Suppressor macrophage treated with lipopolysaccharide for 1 hour (primary cell): ENCODE measurements at regions not wholly inside any gene's neighbourhood (a gene's known extent, or its start where the extent isn't known, plus 50 kb on each side); places are given as distances from the start of the nearest gene placed in this dataset.

Source experiments
- DNase-seq, 3 donors: peaks; one replicate each; pipeline ENCODE4 v3.0.0-alpha.2; 2020 to 2022

DNA sequence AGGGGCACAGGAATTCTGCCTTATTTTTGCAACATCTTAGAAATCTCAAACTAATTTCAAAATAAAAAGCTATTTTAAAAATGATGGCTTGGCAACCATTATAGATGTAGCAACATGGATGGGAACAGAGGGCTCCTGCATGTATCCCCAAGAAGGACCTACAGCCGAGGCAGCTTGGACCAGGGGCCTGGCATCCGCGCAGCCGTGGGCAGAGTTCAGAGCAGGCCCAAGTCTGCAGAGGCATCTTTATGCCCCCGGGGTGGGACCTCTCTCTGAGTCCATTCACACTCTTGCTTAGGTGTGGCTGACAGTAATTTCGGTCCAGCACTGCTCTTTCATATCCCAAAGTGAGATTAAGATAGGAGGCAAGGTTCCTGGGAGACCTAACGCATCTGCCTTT, 425.8 kb upstream of the MYT1L start:
- no peak for DNase-seq

DNA sequence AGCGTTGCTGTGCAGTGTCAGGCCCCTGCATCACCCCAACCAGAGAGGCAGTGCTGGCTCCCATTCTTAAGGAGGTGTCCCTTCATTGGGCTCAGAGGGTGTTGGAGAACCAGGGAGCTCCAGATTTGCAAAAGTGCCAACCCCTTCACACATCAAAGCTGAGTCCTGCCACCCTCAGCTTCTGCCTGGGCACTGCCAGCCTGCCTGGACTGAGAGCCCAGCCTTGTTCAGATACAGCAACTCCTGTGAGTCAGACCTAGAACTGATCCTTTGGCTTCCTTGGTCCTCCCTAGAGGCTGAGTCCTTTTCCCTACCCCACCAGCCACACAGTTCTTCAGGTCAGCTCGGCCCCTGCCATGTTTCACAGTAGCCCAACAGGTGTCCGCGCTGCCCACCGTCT, 424.9 kb upstream of the MYT1L start:
- DNase-seq: no peak

DNA sequence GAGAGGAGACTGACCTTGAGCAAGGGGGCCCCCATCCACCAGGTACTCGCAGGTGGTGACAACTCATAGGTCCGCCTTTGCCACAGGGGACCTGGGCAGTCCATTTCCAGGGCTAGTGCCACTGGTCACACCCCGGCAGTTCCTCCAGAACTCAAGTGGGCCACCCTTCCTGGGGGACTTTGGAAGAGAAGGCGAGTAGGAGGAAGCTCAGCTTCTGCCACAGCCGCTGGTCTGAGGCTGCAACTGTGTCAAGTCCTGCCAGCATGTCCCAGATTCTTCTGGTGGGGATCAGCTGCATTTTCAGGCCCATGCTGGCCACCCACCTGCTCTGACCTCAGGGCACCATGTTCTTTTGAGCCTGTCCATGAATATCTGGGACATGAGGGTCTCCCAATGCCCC, 423.9 kb upstream of the MYT1L start:
- no peak for DNase-seq

DNA sequence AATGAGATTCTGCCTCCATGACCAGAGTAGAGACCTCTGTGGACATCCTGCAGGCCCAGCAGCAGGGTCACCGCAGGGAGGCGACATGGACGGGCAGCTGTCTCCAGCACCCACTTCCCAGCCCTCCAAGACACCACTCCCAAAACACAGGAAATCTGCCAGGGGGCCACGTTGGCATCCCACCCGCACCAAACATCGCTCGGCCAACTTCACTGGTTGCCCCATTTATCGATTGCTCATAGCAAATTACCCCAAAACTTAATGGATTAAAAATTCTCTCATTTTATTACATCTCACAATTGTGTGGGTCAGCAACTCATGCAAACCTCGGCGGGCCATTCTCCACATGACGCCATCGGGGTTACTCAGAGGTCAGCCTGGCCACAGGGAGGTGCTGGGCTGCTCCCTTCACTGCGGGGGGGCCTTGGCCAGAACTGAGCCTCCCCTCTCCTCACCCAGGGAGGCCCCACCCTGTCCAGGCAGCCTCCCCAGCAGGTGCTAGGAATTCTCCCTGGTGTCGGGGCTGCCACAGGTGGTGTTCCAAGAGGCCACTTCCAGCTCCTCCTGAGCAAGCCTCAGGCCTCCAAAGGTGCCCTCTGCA, 420.7 kb upstream of the MYT1L start:
- DNase-seq: no peak

DNA sequence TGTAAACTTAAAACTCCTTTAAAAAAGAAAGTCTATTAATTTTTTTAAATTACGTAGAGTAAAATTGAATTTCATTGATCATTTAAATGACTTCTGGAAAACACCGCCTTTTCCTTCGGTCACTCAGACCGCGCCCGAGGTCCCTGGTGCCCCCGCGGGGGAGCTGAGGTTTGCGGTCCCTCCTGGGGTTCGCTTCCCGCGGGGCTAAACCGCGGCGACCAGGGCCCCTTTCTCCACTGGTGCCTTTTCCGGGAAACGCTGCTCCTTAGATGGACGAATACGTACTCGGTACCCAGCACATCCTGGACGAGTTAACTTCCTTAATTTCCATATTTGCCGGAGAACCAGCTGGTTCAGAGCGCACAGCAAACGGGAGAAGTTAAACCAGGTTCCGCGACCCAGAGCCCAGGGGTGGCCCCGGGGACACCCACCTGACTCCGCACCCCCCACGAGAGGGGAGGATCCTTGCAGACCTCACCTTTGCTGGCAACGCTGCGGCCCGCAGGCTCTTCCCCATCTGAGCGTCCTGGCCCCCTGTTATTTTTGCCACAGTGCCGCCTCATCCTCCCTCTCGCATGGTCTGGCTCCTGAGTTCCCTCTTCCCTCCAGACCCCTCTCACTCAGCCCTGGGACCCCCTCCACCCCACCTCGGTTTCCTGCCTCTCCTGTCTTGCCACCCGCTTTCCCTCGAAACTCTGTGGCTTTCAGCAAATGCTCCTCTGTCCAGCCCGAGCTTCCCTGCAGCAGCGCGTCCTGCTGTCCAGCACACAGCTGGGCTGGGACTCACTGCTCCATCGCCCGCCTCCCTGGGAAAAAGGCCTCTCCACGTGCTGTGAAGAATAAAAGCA, 420.0 kb upstream of the MYT1L start:
- no peak for DNase-seq

DNA sequence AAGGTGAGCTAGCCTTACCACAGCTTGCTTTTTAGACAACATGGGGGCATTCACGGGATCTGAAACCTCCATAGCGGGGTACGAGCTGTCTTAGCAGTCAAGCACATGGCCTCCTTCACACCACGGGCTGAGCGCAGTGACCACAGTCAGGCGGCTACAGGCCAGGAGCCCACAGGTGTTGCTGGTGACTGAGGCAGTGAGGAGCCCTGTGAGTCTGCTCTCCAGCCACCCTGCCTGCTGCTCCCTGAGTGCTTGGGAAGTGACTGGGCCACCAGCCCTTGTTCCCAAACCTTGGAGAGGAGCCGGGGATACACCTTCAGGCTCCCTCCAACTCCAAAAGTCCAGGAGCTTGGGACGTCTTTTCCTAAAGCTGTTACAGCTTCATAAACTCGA, 418.1 kb upstream of the MYT1L start:
- no peak for DNase-seq

DNA sequence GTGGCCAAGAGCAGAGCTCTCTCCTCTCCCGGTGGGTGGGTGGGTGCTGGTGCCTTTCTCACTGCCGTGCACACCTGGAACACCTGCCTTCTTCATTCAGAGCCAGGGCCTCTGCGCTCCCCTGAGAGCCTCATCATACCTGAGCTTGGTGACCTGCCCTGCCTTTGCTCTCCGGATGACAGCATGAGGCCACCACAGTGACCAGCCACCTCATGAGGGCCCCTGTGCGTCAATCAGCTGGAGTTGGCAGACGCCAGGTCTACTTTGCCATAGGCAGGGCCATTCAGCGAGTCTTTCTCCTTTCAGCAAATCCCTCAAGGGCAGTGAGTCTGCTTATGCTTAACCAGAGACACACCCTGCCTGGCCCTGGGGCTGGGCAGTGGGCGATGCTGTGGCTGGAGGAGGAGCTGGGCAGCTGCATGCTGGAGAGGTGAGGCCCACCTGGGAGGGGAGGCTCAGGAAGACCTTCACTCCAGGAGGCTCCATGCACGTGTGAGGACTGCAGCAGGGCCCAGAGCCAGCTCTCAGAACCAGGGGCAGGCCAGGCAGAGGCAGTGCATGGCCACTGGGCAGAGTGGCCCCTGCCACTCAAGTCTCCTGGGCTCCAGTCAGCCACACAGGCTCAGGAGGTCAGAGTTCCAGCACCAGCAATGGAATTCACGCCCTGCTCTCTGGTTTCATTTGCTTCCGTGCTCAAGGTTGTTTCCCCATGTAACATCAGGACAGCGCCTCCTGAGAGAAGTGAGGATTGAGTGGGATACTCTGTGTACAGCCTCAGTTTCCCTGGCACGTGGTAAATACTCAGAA, 417.5 kb upstream of the MYT1L start:
- no peak for DNase-seq

DNA sequence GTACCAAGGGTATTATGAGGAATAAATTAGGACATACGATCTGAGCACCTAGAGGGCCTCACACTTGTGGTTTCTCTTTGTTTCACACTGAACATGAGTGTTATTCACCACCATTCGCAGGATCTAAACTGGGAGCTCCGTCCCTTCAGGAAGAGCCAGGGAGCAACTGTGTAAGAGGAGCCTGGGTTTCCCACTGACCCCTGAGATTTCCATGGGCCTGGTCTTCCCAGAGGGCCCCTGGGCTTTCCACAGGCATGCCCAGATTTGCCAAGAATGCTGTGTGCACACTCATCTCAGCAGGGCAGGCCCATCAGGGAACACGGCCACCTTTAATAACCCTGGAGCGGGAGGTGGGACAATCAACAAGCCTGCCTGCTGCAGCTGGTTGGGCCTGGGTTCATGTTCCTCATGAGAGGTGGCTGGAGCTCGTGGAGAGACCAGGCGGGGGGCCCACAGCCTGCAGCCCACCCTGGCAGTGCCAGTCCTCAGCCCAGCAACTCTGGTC, 416.8 kb upstream of the MYT1L start:
- DNase-seq: no peak

DNA sequence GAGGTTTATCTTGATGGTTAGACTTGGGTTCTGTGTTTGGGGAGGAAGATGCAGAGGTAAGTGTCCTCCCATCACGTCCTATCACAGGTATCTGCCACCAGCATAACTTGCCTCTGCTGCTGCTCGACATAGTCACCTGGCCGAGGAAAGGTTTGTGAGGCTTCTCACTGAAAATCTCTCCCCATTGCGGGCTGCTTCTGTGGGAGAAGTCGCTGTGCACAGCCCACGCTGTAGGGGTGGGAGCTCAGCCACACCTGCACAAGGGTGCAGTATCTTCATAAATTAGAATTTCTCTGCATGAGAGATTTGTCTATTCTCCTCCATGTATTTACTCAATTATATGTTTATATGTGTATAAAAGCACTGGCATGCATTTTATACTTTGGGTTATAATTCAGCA, 415.7 kb upstream of the MYT1L start:
- no peak for DNase-seq

DNA sequence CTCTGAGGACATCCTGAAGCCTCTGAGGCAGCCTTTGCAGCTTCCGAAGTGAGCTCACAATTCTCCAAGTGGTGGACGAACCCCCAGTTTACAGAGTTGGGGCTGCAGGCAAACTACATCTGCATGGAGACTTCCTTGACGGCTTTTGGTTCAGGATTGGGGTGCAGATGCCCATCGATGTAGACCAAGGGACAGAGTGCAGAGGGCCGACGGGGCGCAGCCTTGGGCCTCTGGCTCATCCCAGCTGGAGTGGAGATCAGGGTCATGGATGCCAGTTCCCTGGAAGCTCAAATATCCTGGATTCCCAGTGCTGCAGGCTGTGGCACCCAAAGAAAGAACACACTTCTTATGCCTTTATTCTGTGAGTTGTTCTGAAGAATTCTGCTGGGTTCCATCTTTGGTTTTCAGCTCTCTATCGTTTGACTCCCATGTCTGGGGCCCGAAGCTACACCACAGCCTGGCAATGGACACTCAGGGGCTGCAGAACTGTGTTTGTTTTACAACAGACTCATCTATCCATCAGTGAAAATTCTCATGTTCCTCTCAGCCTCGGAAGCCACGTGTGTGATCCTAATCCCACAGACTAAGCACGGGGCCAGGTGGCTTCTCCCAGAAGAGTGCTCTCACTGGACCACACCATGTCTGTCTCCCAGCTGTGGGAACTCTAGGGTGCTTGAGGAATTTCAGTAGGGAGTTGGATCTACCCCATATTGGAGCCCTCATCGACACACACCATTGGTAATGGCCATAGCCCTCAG, 414.1 kb upstream of the MYT1L start:
- no peak for DNase-seq

DNA sequence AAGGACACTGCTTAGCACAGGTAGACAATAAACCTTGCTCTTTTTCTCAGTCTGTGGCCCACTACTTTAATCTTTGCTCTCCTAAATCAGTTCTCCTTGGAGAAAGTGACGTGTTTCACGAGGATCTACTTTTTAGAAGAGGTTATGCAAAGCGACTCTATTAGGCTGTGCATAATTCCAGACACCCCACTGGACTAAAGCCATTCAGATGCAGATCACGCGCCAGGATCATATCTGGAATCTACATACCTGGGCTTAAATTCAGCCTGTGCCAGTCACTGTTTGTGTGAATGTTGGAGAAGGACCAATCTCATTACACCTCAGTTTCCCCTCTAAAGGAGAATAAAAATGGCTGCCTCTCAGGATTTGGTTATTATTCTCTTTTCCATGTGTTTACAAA, 413.0 kb upstream of the MYT1L start:
- DNase-seq: no peak

DNA sequence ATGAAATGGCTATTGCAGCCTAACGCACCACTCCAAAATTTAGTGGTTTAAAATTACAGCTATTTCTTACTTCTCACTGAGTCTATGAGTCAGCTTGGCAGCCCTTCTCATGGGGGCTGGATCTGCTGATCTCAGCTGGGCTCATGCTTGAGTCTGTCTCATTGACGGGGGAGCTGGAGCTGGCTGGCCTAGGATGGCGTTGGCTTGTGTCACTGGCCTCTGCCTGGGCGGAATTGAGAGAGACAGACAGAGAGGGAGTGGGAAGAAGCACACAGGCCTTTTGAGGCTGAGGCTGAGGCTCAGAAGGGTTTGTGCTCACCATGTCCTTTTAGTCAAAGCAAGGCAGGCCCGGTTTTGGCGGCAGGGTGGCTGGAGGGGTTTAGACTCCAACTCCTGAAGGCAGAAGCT, 412.1 kb upstream of the MYT1L start:
- DNase-seq: peak; percentile 8 to 47 (median 11)

DNA sequence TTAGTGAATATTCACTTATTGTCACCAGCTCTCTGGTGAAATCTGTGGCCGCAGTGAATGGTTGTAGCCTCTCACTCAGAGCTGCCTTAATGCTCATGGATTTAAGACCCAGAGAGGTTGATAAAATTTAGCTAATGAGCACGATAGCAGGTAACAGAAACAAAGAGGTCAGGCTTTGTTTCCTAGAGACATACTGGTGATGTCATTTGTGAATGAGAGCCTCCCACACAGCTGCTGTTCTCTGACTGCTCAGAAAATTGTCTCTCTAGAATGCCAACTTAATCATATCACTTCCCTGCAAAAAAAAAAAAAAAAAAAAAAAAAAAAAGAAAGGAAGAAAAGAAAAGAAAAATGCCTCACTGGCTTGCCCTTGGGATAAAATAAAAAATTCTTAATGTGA, 411.7 kb upstream of the MYT1L start:
- DNase-seq: peak; percentile 17 to 44 (median 19)

DNA sequence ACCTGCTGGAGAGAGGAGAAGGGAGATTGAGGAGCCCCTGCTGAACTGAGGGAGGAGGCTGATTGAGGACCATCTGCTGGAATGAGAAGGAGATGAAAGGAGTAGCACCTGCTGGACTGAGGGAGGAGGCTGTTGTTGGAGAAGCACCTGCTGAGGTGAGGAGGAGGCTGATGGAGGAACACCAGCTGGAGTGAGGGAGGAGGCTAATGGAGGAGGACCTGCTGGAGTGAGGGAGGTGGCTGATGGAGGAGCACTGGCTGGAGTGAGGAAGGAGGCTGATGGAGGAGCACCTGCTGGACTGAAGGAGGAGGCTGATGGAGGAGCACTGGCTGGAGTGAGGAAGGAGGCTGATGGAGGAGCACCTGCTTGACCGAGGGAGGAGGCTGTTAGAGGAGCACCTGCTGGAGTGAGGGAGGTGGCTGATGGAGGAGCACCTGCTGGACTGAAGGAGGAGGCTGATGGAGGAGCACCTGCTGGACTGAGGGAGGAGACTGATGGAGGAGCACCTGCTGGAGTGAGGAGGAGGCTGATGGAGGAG, 409.2 kb upstream of the MYT1L start:
- DNase-seq: no peak

DNA sequence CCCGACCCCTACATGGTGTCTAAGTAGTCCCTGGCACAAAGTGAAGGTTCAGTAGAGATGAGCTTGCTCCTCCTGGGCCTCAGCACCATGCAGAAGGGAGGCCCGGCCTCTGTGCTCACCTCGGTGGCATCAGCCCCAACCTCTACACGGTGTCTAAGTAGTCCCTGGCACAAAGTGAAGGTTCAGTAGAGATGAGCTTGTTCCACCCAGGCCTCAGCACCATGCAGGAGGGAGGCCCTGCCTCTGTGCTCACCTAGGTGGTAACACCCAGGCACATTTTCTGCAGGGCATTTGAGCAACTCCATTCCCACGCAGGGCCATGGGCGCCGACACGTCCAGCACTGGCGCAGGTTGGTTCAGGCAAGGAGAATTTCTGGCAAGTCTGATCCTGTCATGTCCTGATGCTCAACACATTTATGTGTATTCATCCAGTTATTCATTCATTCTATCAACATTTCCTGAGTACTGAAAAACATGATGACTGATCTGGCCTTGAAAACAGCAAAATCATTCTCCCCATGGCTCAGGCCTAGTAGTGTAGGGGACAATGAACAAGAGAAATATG, 408.2 kb upstream of the MYT1L start:
- DNase-seq: no peak

DNA sequence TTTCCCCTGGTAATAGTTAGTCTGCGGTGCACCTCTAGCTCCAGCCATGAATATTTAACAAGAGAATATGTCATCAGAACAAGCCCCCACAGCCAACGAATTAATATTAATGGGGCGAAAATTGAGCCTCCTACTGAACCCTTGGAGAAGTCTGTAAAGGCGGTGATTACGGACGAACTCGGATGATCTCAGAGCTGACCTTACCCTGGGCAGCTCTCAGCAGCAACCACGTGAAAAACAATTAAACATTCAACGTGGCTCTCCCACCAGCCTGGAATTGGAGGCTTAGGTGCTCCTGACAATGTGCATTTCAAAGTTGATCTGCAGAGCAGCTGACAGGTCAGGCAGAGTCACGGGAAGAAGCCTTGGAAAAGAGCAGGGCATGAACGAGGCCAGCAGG, 407.6 kb upstream of the MYT1L start:
- DNase-seq: no peak

DNA sequence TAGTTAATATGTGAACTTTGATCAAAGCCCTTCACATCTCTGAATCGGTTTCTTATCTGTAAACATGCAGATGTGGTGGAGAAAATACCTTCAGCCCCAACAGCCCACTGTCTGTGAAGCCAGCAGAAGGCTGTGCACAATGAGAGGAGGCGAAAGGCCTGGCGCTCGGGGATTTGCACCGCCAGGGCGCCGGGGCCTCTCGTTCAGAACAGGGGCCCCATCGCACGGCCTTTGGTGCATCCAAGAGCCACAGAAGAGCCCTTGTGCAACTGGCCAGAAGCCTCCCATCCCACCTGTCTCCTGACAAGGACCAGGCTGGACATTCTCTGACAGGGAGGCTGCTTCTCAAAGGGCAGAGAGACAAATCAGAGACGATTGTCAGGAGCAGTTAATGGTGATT, 407.2 kb upstream of the MYT1L start:
- no peak for DNase-seq

DNA sequence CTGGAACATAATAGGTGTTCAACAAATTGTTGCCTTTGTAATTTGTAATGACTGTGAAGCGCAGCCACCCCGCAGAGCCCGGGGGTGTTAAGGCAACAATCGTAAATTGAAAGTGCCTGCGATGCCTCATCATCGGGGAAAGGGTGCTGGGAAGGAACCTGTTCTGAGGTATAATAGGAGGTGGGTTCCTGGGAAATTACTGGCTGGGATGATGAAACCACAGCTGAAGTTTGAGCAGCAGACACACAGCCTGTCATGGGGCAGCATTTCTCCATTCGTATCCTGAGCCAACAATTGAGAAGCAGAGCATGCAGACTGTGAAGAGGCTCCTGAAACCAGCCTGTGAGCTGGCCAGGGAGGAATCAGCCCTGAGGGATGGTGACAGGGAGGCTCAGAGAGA, 404.0 kb upstream of the MYT1L start:
- DNase-seq: no peak

DNA sequence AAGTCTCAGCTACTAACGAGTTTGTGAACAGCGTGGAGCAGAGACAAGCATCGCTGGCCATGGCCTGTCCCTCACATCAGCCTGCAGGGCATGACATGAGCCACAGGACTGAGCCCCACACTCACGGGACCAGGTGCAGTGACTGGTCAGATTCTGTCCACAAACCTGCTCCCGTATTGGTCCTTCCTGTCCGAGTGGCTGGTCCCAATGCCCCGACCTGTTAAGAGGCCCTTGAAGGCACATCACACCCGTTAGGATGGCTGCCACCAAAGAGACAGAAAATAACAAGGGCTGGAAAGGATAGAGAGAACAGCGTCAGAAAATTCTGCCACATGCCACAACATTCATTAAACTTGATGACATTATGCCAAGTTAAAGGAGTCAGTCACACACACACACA, 403.2 kb upstream of the MYT1L start:
- DNase-seq: no peak

DNA sequence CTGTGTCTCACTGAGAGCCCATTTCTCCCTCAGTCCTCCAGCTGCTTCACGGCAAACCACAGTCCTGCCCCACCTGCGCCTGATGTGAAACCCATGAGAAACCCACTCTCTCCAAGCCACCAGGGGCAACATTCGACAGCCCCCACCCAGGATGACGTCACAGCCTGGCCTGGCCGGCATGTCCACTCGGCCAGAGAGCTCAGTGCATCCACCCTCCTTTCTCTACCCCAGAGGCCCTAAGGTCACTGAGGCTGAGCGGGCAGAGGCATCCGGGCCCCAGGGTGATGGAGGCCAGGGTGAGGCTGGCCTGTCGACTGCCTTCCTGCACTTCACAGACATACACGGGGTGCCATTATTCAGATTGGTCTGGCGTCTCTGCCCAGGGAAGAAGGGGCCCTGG, 402.7 kb upstream of the MYT1L start:
- no peak for DNase-seq

DNA sequence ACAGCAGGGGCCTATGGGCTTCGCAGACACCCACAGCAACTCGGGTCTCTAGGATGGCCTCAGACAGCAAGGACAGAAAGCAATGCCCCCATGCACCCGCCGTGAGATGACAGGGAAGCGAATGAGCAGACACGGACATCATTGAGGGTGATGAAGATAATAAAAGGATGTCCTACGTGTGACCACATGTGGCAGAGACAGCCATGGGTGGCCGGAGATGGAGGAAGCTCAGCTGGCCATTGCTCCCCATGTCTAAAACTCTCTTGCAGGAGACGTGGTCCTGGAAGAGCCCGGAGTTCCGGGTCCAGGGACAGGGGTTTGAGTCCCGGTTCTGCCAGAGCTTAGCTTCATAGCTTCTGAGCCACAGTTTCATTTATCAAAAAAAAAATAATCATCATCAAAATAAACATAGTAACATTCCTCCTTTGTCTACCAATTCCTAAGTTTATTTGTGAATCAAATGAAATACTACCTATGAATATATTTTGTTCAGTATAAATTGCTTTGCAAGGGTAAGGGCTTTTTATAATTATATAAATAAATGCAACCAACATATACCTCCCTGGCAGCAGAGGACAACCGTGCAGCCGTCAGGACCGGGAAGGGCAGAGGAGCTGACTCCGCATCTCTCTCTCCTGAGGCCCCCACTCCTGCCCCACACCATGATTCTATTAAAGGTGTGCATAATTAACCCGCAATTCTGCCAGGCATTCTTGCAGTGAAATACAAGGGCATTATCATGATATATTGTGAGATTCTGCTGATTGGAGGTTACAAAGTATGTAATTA, 401.4 kb upstream of the MYT1L start:
- DNase-seq: no peak
